Mammary epithelial cell (primary cell): ENCODE measurements at regions not wholly inside any gene's neighbourhood (a gene's known extent, or its start where the extent isn't known, plus 50 kb on each side); places are given as distances from the start of the nearest gene placed in this dataset.

ENCODE experiments used
- EZH2 ChIP-seq: IDR thresholded peaks from 2 replicates; pipeline ENCODE4 v1.6.1; 2012; ENCODE audit warnings: low read length, inconsistent platforms, borderline replicate concordance
- TF ChIP-seq, protein P1 (sequence below), 2 donors: IDR thresholded peaks in 1 of 2; conservative IDR thresholded peaks in 1 of 2; 2 replicates each; pipeline ENCODE4 v1.5.1; 2011 to 2012; ENCODE audit warnings: inconsistent platforms in 2 of 2, low read length in 2 of 2, mild to moderate bottlenecking in 2 of 2, control low read depth in 1 of 2, low read depth in 1 of 2; ENCODE audit not compliant: insufficient read depth in 1 of 2; ENCODE audit errors: extremely low read depth in 1 of 2

DNA sequence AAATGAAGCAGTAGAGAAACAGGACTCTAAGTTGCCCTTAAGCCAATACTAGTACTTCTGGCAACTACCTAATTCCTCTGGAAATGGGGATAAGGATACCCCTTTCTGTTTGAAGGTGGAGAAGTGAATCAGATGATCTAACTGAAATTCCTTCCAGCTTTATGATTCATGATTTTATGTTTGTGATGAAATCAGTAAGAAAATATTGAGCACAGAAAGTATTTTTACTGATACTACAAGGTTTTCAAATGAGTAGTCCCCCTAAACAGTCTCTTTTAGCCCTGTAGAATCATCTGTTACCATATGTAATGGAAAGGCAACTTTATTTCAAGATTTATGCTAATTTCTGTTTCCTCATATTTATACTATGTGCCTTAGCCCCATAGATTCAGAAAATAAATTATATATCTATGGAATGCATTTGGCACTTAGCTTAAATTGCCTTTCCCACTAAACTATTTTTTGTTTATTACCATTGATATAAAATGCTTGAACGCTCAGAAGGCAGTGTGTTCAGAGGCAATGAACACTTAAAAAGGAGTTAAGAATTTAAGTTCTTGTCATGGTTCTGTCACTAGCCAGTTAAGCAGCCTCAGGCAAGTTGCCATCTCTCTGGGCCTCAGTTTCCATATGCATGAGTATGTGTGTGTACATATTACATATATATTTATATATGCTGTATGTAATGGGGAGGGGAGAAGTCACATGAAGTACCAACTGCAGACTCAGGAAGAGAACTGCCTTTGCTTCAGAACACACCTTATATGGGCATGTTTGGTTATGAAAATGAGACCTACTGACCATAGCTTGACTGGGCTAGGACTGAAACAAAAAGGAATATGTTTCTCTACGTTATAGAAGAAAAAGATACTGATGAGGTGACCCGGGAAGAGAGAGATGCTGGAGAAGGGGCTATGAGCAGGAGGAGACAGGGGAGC is 97.7 kb downstream of the CDC42EP3 start:
- no peak for TF ChIP-seq EZH2
- TF ChIP-seq, protein P1, sequence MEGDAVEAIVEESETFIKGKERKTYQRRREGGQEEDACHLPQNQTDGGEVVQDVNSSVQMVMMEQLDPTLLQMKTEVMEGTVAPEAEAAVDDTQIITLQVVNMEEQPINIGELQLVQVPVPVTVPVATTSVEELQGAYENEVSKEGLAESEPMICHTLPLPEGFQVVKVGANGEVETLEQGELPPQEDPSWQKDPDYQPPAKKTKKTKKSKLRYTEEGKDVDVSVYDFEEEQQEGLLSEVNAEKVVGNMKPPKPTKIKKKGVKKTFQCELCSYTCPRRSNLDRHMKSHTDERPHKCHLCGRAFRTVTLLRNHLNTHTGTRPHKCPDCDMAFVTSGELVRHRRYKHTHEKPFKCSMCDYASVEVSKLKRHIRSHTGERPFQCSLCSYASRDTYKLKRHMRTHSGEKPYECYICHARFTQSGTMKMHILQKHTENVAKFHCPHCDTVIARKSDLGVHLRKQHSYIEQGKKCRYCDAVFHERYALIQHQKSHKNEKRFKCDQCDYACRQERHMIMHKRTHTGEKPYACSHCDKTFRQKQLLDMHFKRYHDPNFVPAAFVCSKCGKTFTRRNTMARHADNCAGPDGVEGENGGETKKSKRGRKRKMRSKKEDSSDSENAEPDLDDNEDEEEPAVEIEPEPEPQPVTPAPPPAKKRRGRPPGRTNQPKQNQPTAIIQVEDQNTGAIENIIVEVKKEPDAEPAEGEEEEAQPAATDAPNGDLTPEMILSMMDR (conservative IDR thresholded peaks at IDR 0.05 in 1 of 2, IDR thresholded peaks at IDR 0.05 in 1 of 2; ENCODE audit: extremely low read depth in 1 of 2, insufficient read depth in 1 of 2, low read depth in 1 of 2, low read length in 2 of 2), result no peak
